ENCODE measurements at regions not wholly inside any gene's neighbourhood (a gene's known extent, or its start where the extent isn't known, plus 50 kb on each side); places are given as distances from the start of the nearest gene placed in this dataset.

DNA sequence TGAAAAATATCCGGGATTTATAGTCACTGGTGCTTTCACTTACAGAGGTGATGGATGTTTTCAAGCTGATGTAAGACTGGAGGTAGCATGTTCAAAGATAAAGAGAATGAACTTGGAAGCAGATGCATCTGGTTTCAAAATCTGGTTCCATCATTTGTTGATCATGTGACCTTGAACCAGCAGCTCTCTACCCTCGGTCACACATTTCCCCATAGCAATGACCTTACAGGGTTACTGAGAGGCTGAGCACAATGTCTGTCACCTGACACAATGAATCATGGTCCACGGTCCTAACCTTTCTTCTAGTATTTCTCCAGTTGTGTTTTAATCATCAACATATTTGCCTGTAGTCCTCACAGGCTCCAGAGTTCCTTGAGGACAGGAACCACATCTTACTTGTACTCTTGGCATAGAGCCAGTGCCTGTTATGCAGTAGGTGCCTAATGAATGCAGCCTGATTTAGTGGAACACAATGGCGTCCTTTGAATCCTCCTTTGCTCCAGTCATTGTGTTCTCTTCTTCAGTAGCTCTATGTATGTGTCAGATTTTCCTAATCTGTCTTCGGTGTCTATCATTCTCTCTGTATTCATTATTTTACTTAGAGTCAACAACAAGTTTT lies 667.3 kb downstream of the PTPRU start:
- no peak for DNase-seq

DNA sequence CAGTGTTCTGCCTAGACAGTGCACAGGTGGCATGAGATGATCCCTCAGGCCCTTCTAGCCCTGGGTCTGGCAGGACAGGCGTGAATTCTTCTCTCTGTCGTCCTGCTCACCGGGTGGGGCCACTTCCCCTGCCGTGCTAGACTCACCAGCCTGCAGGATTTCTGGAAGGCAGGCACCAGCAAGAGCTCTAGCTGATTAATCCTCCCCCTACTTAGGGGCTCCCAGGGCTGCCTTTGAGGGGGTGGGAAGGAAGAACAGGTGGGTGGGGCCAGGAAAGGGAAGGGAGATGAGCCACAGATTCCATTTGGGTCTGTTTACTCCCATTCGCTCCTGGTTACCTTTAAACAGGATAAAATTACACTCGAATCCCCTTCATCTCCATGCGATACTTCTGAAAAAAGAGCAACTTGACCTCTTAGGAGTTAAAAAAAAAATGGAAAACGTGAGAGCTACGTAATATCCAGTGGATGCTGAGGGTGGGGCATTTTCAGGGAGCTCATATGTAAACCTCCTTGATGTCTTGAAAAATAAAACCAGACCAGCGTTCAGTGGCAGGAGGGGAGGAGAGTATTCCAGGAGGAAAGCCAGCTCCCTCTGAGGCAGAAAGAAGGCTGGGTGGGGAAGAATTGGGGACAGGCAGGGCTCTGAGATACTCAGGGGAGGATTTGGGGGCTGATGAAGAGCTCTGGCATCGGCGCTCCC lies 665.5 kb downstream of the PTPRU start:
- no peak for DNase-seq

- DNase-seq = peak; percentile 29
These were observed 664.4 kb downstream of the PTPRU start for GRCh38 chr1:29900712-29901111.

- DNase-seq = no peak
These were observed 663.9 kb downstream of the PTPRU start for GRCh38 chr1:29900104-29900679.

- DNase-seq = no peak
These were observed 660.7 kb downstream of the PTPRU start for GRCh38 chr1:29896791-29897714.

GRCh38 chr1:29896300-29896699 lies 660.0 kb downstream of the PTPRU start:
- no peak for DNase-seq

DNA sequence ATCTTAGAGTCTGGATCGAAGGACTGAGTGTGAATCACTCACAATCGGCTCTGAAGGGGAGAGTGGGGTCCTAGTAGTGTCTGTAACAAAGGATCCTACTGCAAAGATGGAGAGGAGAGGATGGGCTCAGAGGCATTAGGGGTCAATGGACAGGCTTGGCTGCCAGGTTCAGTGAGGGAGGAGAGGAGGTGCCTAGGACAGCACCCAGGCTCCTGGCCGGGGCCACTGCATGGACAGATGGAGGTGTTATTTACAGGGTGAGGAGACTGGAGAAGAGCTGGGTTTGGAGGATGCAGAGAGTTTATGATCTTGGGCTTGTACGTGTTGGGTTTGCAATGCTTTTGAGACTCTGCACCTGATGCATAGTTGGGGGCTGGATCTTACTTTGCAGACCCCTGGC lies 658.9 kb downstream of the PTPRU start:
- no peak for DNase-seq

GRCh38 chr1:29894311-29894710 lies 658.0 kb downstream of the PTPRU start:
- no peak for DNase-seq

DNA sequence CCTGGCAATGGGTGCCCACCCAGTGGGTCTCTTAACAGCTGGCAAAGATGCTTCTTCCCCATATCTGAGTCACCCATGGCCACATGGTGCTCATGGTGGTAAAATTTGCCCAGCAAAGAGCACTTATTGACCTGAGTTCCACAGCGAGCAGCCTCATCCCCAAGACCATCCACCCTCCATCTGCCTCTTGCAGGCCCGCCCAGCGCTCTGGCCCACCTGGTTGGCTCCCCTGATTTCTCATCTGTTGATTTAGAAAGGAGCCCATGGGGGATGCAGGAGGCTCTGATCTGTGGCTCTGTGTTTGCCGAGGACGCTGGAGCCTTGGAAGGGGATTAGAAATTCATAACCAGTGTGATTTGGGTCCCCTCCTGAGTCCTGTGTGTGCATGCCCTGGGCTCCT lies 657.5 kb downstream of the PTPRU start:
- no peak for DNase-seq

DNA sequence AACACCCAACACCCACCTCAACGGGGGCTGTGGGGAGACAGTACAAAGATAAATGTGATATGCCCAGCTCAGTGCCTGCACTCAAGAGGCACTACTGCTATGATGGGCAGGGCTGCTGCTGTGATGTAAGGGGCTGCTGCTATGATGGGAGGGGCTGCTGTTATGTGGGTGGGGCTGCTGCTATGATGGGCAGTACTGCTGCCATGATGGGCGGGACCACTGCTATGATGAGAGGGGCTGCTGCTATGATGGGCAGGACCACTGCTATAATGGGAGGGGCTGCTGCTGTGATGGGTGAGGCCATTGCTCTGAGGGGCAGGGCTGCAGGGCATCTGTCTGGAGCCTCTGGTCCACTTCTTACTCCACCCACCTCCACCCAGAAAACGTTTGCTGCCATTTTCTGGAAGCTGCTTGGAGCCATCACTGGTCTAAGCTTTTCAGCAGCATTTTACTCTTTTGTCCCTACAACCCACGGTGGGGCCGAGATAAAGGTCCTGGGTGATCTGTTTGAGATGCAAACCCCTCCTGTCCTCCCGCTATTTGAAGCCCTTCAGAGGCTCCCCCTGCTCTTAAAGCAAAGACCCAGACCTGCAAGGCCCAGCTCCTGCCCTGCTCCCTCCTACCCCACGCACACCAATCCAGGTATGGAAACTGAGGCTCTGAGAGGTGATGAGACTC lies 656.9 kb downstream of the PTPRU start:
- no peak for DNase-seq

DNA sequence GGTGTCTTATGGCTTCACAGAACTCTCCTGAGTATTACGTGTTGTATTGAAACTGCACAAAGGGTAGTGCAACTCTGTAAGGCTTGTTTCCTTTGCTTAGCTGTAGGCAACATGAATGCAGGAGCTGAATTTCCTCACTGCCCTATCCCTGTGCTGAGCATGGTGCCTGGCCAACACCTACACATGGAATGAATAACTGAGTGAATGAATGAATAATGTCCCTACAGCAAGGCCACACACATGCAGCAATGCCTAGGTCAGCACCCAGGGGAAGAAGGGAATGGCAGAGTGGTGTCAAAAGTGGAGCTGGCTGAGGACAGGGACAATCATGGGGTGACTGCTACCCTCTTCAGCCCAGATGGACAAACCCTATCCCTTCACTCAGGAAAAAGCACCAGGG lies 655.9 kb downstream of the PTPRU start:
- no peak for DNase-seq

- DNase-seq = no peak
These were observed 654.1 kb downstream of the PTPRU start for GRCh38 chr1:29890201-29890959.

GRCh38 chr1:29889776-29890175 lies 653.5 kb downstream of the PTPRU start:
- DNase-seq = no peak

DNA sequence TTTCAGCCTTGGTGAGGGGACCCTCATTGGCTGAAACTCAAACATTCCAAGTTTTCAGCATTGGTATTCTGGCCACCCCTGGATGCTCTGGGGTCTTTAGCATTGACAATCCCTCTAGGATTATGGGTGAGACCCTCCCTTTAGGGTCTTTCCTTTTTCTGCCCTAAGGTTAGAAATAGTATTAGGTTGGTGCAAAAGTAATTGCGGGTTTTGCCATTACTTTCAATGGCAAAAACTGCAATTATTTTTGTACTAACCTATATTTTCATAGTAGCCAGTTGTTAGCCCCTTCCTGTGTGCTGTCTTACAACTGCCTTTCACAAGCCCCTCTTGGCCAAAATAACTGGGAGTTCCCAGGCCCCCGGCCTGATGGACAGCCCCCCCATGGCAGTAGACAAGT lies 648.4 kb downstream of the PTPRU start:
- no peak for DNase-seq

GRCh38 chr1:29883986-29884385 lies 647.7 kb downstream of the PTPRU start:
- no peak for DNase-seq

- no peak for DNase-seq
These were observed 647.1 kb downstream of the PTPRU start for GRCh38 chr1:29883411-29883832.

DNA sequence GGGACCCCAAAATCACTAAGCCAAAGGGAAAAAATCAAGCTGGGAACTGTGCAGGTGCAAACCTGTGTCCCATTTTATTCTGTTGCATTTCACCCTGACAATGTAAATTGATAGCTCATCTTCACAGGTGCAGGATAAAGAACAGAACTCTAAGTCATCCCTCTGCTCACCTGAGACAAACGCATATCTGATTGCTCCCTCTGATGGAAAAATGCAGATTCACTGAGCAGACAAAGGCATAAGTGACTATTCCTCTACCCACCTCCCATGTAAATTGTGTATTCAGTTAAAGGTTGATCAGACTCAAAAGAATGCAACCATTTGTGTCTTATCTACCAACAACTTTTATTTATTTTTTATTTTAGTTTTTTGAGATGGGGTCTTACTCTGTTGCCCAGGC lies 644.2 kb downstream of the PTPRU start:
- DNase-seq = no peak

DNA sequence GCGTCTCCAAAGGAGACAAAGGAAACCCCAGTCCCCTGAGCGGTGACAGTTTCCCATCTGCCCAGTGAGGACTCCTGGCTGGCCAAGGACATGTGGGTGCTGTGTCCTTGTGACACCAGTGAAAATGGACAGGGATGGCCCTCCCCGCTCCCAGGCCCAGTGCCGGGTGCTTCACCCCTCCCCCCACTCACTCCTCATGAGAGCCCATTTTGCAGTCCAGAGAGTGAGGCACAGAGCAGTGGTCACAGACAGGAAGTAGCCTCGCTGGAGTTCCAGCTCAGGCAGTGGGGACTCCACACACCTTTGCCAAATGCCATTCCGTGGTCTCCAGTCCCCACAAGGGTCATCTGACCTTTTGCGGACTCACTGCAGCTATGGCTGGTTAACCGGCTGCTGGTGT lies 642.9 kb downstream of the PTPRU start:
- DNase-seq = no peak

DNA sequence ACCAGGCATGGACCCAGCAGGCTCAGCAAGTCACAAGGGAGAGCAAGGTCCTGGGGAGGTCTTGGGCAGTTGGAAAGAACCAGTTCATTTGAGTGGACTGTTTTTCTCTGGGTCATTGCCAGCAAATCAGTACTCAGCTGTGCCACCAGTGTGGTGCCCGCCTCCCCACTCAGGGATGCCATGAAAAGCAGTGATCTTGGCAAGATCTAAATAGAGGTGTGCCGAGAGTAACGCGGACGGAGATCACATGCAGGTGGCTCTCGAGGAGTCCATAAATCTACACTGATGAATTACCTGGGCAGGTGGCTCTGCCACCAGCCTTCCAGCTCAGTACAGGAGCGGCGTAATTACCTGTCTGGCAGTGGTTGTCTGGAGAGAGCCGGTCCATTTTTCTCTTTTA lies 642.2 kb downstream of the PTPRU start:
- peak; percentile 88 for DNase-seq

- DNase-seq = no peak
These were observed 640.6 kb downstream of the PTPRU start for GRCh38 chr1:29876902-29877301.

- DNase-seq = no peak
These were observed 640.1 kb downstream of the PTPRU start for GRCh38 chr1:29876441-29876840.

GRCh38 chr1:29875557-29876028 lies 639.3 kb downstream of the PTPRU start:
- DNase-seq = peak; percentile 59

All from COR-L47 (cell line).